OCI-LY7 (cell line): ENCODE measurements at regions not wholly inside any gene's neighbourhood (a gene's known extent, or its start where the extent isn't known, plus 50 kb on each side); places are given as distances from the start of the nearest gene placed in this dataset.

Source experiments
- BruUV-seq: library from RNA; stranded (reverse); fragments of 400-500 nt; replicated peaks from 2 replicates; lab custom pipeline; 2021; lab: Mats Ljungman, UMichigan
- CTCF ChIA-PET: fragments of 300-600 bp; sonication (Branson Sonifier 250); formaldehyde crosslinking; loops from one replicate; lab custom pipeline; 2022; ENCODE audit warnings: antibody characterized with exemption; ENCODE audit not compliant: unreplicated experiment; lab: Charles Lee
- POLR2A ChIA-PET: fragments of 300-600 bp; sonication (Branson Sonifier 250); formaldehyde crosslinking; loops from one replicate; lab custom pipeline; 2022; ENCODE audit warnings: antibody characterized with exemption; lab: Charles Lee
- DNase-seq: peaks from one replicate; pipeline ENCODE4 v3.0.0-alpha.2; 2015; ENCODE audit warnings: low spot score
- H2AFZ ChIP-seq: fragments of 200-600 bp; sonication (generic), shearing (Covaris generic); 2 replicates; pipeline ENCODE4 v1.6.1; 2014; ENCODE audit warnings: mild to moderate bottlenecking, antibody characterized with exemption, low read length, moderate library complexity
- H3K27ac ChIP-seq: fragments of 200-600 bp; sonication (generic); 2 replicates; pipeline ENCODE4 v1.5.1; 2014; ENCODE audit warnings: mixed run types, low read depth, mild to moderate bottlenecking, moderate library complexity, low read length, inconsistent platforms; ENCODE audit not compliant: poor library complexity, severe bottlenecking
- H3K36me3 ChIP-seq: fragments of 200-600 bp; sonication (generic); 2 replicates; pipeline ENCODE4 v1.6.1; 2014; ENCODE audit warnings: mild to moderate bottlenecking, antibody characterized with exemption, low read length, moderate library complexity, mixed read lengths; ENCODE audit not compliant: insufficient read depth
- H3K4me1 ChIP-seq: fragments of 200-600 bp; sonication (generic); 2 replicates; pipeline ENCODE4 v1.5.1; 2014; ENCODE audit warnings: mild to moderate bottlenecking, low read length; ENCODE audit not compliant: insufficient read depth, poor library complexity, severe bottlenecking
- H3K4me2 ChIP-seq: fragments of 200-600 bp; sonication (generic); 2 replicates; pipeline ENCODE4 v1.6.1; 2014; ENCODE audit warnings: mild to moderate bottlenecking, low read length
- H3K4me3 ChIP-seq: fragments of 200-600 bp; sonication (generic); 2 replicates; pipeline ENCODE4 v1.5.1; 2014; ENCODE audit warnings: mild to moderate bottlenecking, low read depth, low read length; ENCODE audit not compliant: poor library complexity, severe bottlenecking
- H3K79me2 ChIP-seq: fragments of 200-600 bp; sonication (generic); 2 replicates; pipeline ENCODE4 v1.6.1; 2016; ENCODE audit warnings: low read depth, mild to moderate bottlenecking, low read length, moderate library complexity, mixed read lengths; ENCODE audit not compliant: insufficient read depth
- H3K9me2 ChIP-seq: fragments of 200-600 bp; sonication (generic); 2 replicates; pipeline ENCODE4 v1.6.1; 2016; ENCODE audit warnings: mild to moderate bottlenecking, low read length, mixed read lengths; ENCODE audit not compliant: insufficient read depth
- H3K9me3 ChIP-seq: fragments of 200-600 bp; sonication (generic); 2 replicates; pipeline ENCODE4 v1.6.1; 2014; ENCODE audit warnings: mild to moderate bottlenecking, mixed run types, low read length, mixed read lengths
- H4K20me1 ChIP-seq: fragments of 200-600 bp; sonication (generic); 2 replicates; pipeline ENCODE4 v1.6.1; 2014; ENCODE audit warnings: mild to moderate bottlenecking, antibody characterized with exemption, low read length, moderate library complexity, mixed read lengths; ENCODE audit not compliant: insufficient read depth
- EZH2phosphoT487 ChIP-seq: fragments of 200-600 bp; sonication (generic); IDR thresholded peaks from 2 replicates; pipeline ENCODE4 v1.6.1; 2018; ENCODE audit warnings: low read depth, borderline replicate concordance, mild to moderate bottlenecking, mixed run types, antibody characterized with exemption, low read length, moderate library complexity, mixed read lengths
- intact Hi-C: fragments of 100-400 bp; cut with micrococcal nuclease; formaldehyde crosslinking; loops from one replicate; pipeline ENCODE4 v1.10.0; 2022; ENCODE audit not compliant: unreplicated experiment
- TF ChIP-seq, protein P1 (sequence below): fragments of 200-600 bp; sonication (generic); conservative IDR thresholded peaks from 2 replicates; pipeline ENCODE4 v1.5.1; 2014; ENCODE audit warnings: mild to moderate bottlenecking, antibody characterized with exemption, low read length, moderate library complexity, mixed read lengths

GRCh38 chr15:93190238-93190637, 101.2 kb upstream of the RGMA start:
- DNase-seq = no peak
- H3K4me1 ChIP-seq = no peaks in the 10 kb centered on the region
- POLR2A ChIA-PET = no interaction called here
- TF ChIP-seq, protein P1, sequence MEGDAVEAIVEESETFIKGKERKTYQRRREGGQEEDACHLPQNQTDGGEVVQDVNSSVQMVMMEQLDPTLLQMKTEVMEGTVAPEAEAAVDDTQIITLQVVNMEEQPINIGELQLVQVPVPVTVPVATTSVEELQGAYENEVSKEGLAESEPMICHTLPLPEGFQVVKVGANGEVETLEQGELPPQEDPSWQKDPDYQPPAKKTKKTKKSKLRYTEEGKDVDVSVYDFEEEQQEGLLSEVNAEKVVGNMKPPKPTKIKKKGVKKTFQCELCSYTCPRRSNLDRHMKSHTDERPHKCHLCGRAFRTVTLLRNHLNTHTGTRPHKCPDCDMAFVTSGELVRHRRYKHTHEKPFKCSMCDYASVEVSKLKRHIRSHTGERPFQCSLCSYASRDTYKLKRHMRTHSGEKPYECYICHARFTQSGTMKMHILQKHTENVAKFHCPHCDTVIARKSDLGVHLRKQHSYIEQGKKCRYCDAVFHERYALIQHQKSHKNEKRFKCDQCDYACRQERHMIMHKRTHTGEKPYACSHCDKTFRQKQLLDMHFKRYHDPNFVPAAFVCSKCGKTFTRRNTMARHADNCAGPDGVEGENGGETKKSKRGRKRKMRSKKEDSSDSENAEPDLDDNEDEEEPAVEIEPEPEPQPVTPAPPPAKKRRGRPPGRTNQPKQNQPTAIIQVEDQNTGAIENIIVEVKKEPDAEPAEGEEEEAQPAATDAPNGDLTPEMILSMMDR = no peak
- no peak for TF ChIP-seq EZH2phosphoT487
- CTCF ChIA-PET = no interaction called here
- no peak overlapping the region for H2AFZ ChIP-seq
- BruUV-seq = no TSS peak
- H3K79me2 ChIP-seq = no peaks in the 10 kb centered on the region
- no peaks in the 10 kb centered on the region for H3K36me3 ChIP-seq
- no peak overlapping the region for H3K4me3 ChIP-seq
- no peaks in the 10 kb centered on the region for H3K9me2 ChIP-seq
- intact Hi-C loops = no loop called here
- no peak overlapping the region for H3K4me2 ChIP-seq
- no peaks in the 10 kb centered on the region for H3K9me3 ChIP-seq
- H3K27ac ChIP-seq = no peak overlapping the region
- H4K20me1 ChIP-seq = no peaks in the 10 kb centered on the region

DNA sequence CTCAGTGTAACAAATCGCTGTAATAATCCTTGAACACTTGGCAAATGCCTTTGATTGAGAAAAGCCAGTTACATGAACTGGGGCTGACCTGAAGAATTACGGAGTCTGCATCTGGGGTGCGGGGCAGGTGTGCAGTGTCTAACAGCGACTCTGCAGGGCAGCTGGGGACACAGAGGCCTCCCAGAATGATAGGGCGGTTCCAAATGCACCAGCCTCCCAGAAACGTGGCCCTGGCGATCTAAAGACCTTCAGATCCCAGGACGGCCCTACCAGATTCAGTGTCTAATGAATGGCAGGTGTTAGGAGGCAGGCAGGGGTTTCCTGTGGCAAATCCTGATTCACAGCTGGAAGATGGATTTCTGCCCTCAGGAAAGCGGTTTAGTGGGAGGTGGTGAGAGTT, 100.5 kb upstream of the RGMA start:
- intact Hi-C loops = no loop called here
- Histone ChIP-seq H3K9me3 (no peaks in the 10 kb centered on the region), H3K36me3 (no peaks in the 10 kb centered on the region), H3K4me2 (no peak overlapping the region), H3K4me1 (no peaks in the 10 kb centered on the region), H3K9me2 (no peaks in the 10 kb centered on the region), H3K79me2 (no peaks in the 10 kb centered on the region), H2AFZ (no peak overlapping the region), H3K27ac (no peak overlapping the region), H3K4me3 (no peak overlapping the region), H4K20me1 (no peaks in the 10 kb centered on the region)
- TF ChIP-seq EZH2phosphoT487 = no peak
- TF ChIP-seq, protein P1 = no peak
- ChIA-PET POLR2A (no interaction called here), CTCF (no interaction called here)
- BruUV-seq = no TSS peak
- no peak for DNase-seq

- Histone ChIP-seq H3K27ac (no peak overlapping the region), H3K9me2 (no peaks in the 10 kb centered on the region), H3K36me3 (no peaks in the 10 kb centered on the region), H3K79me2 (no peaks in the 10 kb centered on the region), H2AFZ (no peak overlapping the region), H3K4me2 (no peak overlapping the region), H3K9me3 (no peaks in the 10 kb centered on the region), H4K20me1 (no peaks in the 10 kb centered on the region), H3K4me3 (no peak overlapping the region), H3K4me1 (no peaks in the 10 kb centered on the region)
- no peak for DNase-seq
- BruUV-seq = no TSS peak
- ChIA-PET CTCF (no interaction called here), POLR2A (interaction anchor here (0.5 kb wide), 1 partner anchor 534 kb away, joined by 3 read pairs; no protein-coding TSS in a partner anchor)
- intact Hi-C loops = no loop called here
- TF ChIP-seq, protein P1 = no peak
- TF ChIP-seq EZH2phosphoT487 = no peak
Measured at GRCh38 chr15:93188236-93188635, 99.2 kb upstream of the RGMA start.
